ENCODE measurements at regions not wholly inside any gene's neighbourhood (a gene's known extent, or its start where the extent isn't known, plus 50 kb on each side); places are given as distances from the start of the nearest gene placed in this dataset.

DNA sequence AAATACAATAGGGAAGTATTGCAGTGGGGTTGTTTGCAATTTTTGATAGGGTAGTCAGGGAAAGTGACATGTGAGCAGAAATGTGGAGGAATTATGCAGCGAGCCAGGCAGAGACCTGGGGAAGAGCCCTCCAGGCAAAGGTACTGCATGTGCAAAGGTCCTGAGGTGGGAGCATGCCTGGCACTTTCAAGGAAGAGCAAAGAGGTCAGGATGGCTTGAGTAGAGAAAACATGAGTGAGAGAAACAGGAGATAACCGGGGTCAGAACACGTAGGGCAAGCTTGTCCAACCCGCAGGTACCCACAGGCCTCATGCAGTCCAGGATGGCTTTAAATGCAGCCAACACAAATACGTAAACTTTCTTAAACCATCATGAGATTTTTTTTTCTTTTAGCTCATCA lies 71.0 kb downstream of the COQ2 start:
- no peak for DNase-seq

DNA sequence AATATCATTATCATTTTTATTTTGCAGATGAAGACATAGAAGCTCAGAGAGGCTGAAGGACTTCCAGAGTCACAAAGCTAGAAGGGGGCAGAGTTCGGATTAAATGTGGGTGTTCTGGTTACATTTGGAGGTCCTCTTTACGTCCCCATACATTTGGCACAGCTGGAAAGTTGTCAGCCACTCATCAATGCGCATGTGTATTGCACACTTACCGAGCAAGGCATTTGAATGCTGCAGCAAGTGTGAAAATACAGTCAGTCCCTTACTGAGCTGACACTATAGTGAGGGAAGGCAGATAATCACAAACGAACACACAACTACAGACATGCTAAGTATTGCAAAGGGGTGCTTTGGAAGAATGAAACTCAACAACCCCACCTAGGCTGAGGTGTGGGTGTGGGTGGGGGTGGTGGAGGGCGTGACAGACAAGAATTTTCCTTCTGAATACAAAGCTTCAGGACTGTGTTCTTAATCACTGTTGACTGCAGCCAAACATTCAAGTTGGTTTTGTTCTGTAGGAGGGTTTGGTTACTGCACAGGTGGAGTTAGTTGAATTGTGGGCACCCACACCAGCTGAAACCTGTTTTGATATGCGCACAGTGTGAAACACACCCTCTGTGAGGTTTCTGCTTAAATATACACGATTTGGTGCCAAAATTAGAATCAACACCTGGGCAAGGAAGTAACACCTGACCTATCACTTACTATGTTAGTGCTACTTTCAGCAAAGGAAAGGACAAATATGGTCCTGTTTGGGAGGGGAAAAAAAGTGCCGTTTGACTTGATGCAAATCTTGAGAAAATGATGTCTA lies 72.4 kb downstream of the COQ2 start:
- DNase-seq: no peak

DNA sequence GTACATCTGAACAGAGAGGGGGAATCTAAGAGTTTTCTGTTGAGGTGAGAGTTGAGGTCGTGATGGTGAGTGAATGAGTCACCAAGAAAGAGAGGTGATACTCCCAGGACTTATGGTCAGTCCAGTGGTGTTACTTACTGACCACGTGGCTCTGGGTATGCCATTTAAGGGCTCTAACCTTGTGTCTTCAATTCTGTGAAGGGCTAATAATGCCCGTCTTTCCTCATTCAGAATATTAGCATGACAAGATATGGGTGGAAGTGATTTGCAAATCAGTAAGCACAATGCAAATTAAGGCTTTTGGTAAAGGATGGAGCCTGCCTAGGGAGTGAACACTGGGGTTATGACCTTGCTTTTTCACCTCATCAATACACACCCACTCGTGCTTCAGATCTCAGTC lies 75.2 kb downstream of the COQ2 start:
- no peak for DNase-seq

DNA sequence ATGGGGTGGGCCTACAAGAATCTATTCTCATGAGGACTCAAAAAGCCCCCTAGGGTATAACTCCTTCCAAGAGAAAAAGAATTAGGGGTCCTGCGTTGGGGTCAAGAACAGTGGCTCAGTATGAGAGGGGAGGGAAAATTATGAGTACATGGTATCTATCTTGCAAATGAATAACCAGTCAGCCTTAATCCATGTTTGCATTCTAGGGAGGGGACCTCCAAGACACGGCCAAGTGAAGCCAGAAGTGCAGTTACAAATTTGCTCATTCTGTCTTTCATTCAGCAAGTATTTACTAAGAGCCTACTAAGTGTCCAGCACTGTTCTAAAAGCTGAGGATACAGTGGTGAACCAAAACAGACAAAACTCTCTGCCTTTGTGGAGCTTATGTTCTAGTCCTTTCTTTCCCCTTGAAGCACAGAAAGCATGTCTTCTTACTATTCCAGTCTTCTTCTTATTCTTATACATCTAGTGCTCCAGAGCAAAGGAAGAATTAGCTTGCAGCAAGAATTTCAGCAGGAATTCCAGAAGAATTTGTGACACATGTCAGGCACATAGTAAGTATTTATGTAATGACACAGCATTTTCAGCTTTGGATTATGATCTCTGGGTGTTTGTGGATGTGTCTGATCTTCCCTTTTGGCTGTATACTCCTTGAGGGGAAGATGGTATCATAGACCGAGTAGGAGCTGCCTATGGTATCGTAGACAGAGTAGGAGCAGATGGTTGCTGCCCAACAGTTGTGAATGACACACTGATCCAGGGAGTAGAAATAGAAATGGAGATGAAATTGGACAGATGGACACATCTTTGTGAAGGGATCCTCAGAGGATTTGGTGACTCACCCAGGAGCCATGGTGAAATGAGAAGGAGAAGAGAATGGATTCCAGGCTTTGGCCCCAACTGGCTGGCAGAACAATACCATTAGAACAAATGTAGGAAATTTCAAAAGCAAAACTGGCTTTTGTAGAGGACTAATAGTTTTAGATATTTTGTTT lies 75.9 kb downstream of the COQ2 start:
- no peak for DNase-seq

DNA sequence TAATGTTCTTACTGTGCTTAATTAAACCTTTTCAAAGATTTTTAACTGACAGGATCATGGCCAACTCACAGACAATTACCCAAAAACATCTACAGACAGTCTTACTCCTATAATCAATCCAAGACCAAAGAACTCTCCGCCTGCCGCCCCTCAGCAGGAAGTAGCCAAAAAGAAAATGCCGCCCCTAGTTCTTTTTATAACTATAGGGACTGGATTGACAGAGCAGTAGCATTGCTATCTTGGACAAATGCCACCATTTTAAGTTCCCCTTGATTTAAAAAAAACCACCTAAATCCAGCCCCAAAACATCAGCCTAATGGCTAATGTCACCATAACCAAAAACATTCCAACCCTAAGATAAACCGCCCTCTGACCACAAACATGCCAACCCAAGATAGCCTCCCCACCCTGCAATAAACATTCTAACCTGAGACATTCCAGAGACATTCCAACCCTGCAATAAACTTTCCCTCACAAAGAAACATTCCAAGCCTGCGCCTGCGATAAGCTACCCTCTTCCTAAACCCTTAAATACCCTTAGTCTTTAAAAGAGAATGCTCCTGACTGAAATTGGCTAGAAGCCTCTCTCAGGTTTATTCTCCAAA lies 77.0 kb downstream of the COQ2 start:
- DNase-seq: peak; percentile 36

DNA sequence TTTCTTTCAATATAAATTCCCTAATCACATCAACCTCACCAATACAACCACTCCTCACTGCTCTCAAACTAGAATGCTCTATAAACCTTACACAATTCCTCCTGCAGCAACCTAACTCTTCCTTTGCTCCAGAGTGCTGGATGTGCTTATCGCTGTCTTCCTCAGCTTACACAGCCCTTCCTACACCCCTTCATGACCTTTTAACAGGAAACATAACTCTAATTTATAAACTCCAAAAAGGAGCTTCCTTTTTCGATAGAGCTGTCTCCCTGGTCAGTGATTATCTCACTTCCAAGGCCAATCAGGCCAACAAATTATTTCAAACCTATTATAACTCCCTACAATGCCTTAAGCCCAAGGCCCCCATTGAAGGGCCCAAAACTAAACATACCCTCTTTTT lies 78.8 kb downstream of the COQ2 start:
- no peak for DNase-seq

DNA sequence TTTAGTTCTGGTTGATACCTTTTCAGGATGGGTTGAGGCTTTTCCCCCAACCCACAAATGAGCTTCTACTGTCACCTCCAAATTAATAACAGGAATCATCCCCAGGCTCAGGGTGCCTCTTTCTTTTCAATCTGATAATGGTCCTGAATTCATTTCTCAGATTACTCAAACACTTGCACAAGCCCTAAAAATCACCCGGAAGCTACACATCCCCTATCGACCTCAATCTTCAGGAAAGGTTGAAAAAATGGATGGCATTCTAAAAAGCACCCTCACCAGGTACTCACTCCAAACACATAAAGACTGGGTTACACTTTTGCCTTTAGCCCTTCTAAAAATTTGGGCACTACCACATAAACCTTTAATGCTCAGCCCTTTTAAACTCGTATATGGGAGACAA lies 79.9 kb downstream of the COQ2 start:
- no peak for DNase-seq

DNA sequence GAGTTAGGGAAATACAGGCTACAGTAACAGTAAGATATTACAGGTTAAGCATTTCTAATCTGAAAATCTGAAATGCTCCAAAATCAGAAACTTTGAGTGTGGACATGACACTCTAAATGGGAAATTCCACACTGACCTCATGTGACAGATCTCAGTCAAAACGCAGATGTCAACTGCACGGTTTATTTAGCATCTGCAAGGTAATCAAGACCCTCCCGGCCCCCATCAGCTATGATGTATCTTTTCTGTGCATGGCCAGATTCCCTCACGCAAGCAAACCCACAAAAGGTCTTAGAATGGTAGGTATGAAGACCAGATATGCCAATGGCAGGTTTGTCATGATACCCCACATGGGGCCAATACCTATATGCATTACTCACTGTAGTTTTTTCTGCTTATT lies 82.8 kb downstream of the COQ2 start:
- no peak for DNase-seq

DNA sequence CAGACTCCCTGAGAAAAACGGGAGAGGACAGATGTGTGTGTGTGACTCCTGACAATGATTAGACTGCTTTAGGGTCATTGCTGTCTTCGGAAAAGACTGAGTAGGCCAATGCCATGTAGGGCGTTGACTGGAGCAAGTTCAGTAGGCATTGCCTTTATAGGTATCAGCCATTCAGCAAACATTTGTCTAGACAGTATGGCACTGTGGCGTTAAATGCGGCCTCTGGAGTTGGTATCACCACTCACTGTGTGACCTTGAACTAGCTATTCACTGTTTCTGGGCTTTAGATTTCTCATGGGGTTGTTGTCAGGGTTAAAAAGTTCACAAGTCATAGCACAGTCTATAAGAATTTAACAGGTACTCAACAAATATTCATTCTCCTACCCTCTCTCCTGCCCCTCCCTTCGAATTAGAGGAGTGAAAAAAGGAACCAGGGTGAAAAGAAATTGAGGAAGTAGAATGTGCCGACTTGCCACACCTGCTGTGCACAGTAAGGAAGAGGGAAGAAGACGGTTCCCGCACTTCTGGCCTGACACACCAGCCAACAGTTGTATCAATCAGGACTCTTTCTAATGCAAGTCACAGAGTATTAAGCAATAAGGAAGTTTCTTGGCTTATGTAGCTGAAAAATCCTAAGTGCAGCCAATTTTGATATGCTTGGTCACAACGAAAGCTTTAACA lies 83.2 kb upstream of the PLAC8 start:
- no peak for DNase-seq

DNA sequence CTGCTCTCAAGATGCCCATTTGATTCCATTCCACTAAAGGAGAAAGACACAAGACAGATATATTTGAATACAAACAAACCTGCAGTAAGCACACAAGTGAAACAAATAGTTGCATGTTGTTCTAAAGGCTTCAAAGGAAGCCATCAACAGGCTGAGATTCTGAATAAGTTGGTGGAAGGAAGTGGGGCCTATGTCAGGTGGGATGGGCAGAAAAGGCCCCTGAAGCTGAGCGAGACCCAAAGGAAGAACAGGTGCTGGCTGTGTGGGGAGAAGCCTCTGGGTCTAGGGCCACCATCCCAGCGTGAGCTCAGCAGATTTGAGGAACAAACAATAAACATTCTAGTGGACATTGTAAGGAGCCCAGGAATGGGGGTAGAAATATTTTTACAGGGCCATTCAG lies 82.4 kb upstream of the PLAC8 start:
- DNase-seq: no peak

DNA sequence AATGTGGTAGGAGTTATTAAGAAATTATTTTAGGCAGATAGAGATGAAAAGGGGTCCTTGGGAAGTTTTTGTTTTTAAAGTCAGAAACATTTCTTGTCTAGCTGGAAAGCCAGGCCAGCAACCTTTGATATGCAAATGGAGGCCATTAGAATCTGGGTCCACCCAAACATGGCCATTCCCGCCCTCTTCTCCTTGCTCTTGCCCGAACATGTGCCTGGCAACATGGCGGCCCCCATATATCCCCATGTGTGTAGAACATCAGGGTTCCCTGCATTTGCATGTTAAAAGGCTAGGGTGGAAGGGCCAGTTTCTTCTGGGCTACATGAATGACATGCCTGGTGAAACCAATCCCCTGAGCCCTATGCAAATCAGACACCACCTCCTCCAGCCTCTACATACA lies 80.7 kb upstream of the PLAC8 start:
- DNase-seq: no peak

DNA sequence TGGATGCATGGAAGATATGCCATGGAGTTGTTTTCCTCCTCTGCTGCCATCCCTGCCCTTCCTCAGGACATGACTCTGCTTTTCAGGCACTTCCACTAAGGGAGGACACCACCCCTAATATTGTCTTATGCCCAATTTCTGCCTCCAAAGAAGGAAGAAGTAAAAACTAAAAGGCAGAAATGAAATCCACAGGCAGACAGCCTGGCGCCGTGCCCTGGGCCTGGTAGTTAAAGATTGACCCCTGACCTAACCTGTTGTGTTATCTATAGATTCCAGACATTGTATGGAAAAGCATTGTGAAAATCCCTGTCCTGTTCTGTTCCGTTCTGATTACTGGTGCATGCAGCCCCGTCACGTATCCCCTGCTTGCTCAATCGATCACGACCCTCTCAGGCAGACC lies 80.1 kb upstream of the PLAC8 start:
- DNase-seq: peak; percentile 22

DNA sequence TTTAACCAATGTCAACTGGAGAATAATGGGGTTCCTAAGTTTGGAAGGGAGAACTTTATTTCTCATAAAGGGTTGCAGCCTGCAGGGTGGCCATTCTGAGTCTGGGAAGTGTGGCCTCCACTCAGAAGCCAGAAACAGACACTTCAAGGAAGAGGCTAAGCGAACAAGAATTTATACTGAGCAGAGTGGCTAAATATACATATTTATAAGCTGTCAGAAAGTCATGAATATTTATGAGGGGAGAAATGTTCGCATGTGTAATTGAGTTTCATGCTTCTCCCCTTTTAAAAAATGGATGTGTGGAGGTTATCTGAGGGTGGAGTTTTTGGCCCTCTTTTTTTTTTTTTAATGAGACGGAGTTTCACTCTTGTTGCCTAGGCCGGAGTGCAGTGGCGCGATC lies 78.1 kb upstream of the PLAC8 start:
- DNase-seq: no peak

DNA sequence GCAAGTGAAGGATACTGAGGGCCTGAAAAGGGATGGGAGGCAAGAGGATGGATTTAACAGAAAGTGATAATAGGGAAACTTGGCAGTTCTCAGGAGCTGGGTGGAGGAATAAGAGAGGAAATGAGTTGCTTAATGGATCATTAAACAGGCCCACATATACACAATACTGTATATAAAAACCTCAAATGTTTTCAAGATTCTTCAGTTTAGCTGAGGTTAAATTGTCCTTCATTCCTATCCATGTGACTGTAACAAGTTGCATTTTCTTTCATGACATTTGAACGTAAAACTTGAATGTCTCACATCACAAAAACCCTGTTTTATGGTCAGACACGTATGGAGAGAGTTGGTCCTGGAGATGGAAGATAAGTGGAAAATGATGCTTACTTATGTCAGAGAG lies 76.5 kb upstream of the PLAC8 start:
- DNase-seq: no peak

DNA sequence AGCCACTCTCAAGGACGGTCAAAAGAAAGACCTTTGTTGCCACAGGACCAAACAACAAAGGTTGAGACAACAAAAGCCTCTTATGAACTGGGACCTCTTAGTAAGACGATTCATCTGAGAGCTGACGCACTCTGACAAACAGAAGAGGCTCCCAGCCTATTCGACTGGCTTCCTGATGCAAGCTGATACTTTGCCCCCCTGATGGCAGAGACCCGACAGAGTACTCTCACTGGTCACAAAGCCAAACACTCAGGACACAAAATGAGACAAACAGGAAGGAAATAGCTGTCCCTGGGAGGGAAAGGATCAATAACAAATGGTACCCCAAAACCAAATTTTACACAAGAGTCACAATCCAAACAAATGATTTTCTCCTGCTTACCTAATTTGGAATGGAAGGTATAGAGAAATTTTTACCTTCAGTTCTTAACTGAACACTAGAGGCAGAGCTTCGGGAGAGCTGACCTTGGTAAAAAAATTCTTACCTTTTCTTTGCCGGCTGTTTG lies 75.2 kb upstream of the PLAC8 start:
- peak; percentile 7 for DNase-seq

DNA sequence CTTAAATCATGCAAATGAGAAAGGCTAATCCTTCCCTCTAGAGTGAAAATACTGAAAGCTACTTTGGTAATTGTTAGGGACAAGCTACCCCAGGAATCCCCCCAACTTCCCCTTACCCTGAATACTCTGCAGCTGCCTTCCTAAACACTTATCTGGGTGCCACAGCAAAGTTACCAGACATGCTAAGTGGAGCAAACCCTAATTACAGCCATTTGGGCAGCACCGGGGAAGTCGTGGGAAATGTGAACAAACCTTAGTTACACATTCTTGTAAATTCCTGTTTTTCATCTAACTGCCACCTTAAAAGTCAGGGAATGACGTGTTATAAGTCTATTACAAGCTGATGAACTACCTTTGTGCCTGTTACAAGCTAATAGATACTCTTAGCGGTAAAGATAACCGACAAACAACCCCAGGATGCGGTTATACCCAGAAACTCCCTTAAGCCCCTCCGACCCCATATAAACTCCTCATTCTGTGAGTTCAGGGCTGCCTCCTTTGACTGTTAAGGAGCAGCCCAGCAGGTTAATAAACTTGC lies 66.0 kb upstream of the PLAC8 start:
- DNase-seq: no peak

DNA sequence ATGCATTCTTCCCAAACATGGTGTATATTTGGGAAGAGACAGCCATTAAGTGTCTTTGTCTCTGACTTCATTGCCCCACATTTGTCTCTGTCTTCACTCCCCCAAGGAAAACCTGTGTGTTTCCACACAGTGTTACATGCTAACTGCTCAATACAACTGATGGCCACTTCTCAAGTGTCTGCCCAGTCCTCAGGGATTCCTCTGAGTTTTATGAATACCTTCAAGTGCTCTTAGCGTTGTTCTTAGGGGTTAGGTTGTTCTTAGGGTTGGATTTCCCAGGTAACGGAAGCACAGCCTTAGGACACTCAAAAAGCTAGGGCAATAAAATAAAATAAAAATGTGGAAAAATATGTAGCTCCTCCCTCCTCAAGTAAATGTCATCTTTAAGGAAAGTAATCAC lies 64.7 kb upstream of the PLAC8 start:
- no peak for DNase-seq

DNA sequence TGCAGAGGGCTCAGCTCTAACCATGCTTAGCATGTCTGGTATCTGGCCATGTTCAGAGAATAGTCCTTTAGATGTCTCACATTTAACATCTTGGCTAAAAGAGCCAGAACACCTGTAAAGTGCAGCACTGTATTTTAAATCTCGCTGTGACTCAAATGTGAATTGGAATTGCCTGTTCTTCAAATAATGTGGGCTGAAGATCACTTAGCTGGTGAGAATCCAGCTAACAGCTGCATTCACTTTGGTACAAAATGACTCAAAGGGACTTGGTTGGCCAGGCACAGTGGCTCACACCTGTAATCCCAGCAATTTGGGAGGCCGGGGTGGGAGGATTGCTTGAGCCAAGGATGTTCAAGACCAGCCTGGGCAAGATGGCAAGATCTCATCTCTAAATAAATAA lies 63.5 kb upstream of the PLAC8 start:
- DNase-seq: no peak

DNA sequence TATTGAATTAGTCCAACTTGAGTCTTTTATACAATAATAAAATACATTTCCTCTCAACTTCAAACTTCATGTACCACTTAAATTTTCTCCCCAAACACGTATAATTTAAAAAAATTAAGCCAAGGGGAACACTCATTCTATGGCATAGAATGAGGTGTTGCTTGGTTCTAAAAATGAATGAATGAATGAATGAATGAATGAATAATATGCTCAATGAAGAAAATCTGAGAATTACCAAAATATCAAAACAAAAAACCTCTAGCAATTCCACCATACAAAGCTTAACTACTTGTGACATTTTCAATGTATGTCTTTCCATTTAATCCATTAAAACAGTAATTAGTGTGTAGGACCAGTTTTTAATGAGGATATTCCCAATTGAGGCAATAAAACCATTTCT lies 62.7 kb upstream of the PLAC8 start:
- no peak for DNase-seq

DNA sequence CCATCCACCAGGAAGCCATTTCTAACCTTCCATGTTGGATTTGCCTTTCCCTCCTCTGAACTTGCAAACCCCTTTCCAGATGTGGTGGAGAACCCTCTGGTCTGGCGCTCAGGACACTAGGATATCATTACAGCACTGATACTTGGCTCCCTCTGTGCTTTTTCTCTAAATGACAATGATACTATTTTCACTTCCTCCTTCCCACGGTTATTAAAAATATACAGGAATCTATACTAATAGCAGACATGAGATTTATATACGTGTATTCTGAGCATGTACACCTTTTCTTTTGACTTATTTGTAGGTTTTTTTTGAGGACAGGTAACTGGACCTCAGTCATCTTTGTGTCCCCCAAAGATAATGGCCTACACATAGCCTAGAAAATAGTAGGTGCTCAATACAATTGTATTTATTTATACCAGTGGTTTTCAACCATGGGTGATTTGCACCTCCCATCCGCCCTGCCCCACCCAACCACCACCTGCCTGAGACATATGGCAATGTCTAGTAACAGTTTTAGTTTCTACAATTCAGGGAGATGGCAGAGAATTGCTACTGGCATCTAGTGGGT lies 60.4 kb upstream of the PLAC8 start:
- DNase-seq: no peak

DNA sequence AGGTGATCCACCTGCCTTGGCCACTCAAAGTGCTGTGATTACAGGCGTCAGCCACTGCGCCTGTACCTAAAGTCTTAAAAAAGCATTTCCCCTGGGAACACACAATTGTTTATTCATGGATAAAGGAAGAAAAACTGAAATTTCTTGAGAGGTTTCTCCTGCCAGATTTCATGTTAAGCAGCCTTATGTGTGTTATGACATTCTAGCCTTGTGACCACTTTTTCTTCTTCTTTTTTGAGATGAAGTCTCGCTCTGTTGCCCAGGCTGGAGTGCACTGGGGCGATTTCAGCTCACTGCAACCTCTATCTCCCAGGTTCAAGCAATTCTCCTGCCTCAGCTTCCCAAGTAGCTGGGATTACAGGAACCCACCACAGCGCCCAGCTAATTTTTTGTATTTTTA lies 57.8 kb upstream of the PLAC8 start:
- DNase-seq: no peak

DNA sequence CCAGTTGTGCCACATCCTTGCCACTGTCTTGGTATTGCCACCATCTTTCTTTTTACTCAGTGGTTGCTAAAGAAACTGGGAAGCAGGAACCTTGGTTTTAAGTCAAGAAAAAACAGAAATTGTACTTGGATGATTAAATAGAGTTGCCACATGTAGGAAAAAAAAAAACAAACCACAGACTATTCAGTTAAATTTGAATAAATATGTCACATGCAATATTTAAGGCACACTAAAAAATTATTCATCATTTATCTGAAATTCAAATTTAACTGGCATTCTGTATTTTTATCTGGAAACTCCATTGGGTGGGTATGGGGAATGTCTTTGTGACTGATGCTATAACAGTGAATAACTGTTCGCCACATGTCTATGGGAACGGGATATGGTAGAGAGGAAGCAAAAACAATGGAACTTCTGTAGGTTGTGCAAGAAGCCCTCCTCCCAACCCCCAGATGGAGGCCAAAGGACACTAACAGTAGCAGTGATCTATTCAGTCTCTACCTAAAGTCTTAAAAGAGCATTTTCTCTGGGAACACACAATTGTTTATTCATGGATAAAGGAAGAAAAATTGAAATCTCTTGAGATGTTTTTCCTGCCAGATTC lies 57.0 kb upstream of the PLAC8 start:
- DNase-seq: peak; percentile 64
